ENCODE measurements at regions not wholly inside any gene's neighbourhood (a gene's known extent, or its start where the extent isn't known, plus 50 kb on each side); places are given as distances from the start of the nearest gene placed in this dataset.

DNA sequence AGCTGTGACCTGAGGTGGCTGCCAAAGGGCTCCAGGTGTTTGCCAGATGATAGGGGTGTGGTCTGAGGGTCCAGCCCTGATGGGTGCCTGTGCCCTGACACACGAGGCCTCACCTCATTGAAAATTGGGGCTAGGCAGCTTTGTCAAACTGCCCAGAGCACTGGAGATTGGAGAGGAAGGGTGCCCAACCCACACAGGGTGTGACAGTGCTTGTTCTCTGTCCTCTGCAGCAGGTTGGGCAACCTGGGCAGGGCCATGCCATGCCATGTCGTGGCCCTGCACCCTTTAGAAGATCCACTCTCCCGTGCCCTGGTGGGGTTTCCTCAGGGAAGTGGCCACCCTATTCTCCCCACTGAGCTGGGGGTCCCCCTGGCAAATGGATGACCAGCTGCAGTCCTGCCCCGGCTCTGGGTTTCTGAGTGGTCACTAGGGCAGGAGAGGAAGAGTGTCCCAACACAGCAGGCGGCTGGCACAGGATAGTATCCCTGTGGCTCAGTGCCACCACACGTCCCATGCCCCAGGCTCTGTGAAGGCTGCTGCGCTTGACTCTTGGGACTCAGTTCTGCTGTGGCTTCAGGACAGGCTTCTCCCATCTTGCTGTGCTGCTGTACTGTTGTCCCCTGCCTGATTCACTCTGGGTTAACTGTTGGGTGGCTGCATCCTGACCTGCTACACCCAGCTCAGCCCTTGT is 100.8 kb upstream of the PITX1 start:
- ATAC-seq (no peak), DNase-seq (no peak)
- intact Hi-C loops (cut with micrococcal nuclease), result no loop called here

DNA sequence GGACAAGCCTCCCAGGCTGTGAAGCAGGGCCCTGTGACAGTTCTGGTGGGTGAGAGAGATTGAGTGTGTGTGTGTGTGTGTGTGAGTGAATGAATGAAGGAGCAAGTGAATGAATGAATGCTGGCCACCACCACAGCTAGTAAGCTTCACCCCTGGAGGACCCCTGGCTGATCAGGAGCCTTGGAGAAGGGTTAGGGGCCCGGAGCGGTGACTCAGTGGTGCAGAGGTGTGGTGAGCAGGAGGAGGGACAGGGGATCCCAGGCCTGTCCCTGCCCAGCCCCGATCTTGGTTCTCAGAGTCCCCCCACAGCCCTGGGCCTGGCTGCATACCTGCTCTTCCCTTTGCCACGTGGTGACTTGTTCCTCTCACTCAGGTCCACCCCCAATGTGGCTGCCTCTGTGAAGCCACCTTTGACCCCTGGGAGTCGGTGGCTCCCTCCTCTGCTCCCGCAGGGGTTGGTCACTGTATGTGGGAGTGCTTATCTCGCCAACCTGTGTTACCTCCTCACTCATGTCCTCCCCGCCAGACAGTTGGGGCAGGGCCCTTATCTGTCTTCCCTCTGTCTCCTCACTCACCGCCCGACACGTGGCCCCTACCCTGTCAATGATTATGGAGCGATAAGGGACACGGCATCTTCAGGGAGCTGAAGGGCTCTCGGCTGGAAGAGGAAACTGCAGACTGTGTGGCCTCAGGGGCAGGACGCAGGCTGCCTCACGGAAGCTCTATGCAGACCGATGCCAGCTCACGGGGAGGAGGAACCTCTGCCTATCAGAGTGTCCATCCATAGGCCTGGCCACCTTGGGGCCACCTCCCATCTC is 99.9 kb upstream of the PITX1 start:
- ATAC-seq, result no peak
- intact Hi-C loops (cut with micrococcal nuclease), result no loop called here
- no peak for DNase-seq

DNA sequence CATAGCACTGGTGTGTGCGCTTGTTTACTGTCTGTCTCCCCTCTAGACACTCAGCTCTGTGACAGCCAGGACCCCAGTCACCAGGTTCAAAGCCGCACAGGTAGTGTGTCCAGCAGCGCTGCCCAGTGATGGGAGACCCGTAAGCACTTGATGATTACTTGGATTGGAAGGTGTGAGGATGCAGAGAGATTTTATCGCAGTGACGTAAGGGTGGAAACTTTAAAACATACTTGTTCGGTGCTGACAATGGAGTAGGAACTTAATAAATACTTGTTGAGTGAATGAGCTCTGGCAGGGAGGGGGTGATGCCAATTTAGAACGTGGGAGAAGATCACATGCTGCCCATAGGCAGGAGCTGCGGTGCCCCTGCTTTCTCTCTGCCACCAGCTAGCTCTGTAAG is 99.2 kb upstream of the PITX1 start:
- DNase-seq, result no peak
- ATAC-seq, result no peak
- intact Hi-C loops (cut with micrococcal nuclease), result no loop called here

DNA sequence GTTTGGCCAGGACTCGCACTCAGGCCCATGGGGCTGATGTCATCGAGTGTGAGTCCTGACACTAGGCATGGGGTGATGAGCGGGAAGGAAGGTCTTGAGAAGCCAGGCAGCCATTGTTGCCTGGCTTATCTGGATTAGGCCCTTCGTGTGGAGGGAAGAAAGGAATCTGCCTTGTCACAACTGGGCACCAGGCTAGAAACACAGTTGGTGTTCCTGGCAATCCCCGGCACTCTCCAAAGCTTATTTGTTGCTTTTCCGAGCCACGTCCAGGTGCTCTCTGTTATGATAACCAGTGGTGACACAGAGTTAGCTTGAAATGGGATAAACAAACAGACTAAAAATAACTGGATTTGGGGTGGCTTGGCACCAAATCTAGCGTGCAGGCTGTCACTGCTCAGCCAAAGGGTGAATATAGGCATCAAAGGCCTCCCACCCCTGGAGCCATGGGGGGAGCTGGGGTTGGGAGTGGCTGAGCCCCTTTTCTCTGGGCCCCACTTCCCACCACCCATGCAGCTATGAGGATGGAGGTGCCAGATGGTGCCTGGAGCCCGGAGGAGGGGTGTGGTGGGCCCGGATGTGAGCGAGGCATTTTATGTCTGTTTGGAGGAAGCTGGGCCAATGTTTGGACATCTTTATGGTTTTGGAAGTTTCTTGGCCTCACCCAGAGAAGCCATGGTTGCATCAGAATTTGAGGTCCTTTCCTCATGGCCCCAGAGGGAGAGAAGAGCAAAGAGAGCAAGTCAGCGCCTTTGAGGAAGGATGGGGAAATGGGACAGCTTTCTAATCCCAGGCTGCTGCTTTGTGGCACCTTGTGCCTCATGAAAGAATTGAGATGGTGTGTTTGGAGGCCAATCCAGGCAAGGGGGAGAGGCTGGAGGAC is 98.0 kb upstream of the PITX1 start:
- DNase-seq (no peak), ATAC-seq (no peak)
- intact Hi-C loops (cut with micrococcal nuclease), result no loop called here

DNA sequence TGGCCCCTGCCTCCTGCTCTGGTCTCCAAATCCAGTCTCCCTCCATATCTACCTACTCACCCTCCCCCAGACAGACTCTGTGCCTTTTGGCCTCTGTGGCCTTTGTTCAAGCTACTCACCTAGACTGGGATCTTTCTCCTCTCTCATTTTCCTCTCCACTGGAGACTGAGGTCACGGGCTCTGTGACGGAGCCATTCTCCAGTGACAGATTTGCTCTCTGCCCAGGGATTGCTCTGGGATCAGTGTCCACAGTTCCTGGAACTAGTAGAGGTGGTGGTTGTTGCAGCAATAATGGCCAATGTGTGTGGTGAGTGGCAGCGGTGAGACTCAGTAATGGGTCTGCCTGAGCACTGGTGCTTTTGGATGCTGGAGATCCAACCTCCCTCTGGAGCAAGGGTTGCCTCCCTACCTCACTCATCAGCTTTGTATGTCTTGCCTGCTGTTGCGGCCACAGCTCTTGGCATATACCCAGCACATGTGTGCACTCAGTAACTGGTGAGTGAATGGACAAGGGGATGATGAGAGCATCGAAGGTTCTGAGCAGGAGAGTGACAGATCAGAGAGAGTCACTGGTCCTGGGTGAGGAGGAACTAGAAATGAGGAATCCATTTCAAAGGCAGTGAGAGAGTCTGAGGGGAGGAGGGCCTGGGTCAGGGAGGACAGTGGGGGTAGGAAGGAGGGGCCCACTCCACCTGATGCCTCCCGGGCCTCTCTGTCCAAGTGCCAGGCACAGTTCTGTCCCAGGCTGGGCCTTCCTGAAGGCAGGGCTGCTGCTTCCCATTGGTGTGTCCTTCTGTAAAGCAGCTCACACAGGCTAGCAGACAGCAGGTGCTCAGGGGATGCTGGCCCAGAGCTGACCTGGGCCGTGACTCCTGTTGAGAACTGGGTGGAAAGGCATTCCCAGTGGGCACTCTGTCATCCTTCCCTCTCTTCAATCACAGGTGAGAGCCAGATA is 96.5 kb upstream of the PITX1 start:
- DNase-seq (no peak), ATAC-seq (no peak)
- intact Hi-C loops (cut with micrococcal nuclease), result no loop called here

DNA sequence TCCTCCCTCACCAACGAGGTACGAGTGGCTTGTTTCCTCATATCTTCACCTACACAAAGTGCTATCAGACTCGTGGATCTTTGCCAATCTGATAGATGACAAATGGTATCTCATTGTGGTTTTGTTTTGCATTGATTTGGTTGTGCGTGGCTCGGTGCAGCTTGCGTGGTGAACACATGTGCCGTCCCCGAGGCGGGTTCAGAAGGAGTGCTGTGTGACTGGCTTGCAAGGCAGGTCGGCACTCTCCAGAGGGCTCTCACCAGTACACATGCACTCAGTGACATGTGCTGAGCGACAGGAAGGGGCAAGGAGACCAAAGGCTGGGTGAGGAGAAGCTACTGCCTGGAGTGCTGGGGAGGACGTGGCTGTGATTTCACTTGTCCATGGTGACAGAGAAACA is 95.3 kb upstream of the PITX1 start:
- ATAC-seq (no peak), DNase-seq (no peak)
- intact Hi-C loops (cut with micrococcal nuclease), result no loop called here

DNA sequence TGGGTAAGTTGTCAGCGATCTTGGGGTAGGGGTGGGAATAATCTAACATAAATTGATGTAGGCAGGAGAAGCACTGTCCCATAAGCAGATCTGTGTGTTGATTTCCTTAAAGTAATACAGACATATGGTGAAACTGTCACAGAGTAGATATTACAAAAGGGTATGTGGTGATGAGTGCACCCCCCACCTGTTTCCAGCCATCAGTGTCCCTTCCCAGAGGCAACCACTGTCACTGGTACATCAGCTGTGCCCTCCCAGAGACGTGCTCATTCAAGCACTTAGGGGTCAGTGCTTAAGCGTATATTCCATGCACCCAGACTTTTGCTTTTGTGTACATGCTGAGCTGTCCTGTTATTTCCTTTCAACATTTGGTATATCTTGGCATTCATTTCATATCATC is 94.3 kb upstream of the PITX1 start:
- DNase-seq, result no peak
- ATAC-seq, result no peak
- intact Hi-C loops (cut with micrococcal nuclease), result no loop called here

DNA sequence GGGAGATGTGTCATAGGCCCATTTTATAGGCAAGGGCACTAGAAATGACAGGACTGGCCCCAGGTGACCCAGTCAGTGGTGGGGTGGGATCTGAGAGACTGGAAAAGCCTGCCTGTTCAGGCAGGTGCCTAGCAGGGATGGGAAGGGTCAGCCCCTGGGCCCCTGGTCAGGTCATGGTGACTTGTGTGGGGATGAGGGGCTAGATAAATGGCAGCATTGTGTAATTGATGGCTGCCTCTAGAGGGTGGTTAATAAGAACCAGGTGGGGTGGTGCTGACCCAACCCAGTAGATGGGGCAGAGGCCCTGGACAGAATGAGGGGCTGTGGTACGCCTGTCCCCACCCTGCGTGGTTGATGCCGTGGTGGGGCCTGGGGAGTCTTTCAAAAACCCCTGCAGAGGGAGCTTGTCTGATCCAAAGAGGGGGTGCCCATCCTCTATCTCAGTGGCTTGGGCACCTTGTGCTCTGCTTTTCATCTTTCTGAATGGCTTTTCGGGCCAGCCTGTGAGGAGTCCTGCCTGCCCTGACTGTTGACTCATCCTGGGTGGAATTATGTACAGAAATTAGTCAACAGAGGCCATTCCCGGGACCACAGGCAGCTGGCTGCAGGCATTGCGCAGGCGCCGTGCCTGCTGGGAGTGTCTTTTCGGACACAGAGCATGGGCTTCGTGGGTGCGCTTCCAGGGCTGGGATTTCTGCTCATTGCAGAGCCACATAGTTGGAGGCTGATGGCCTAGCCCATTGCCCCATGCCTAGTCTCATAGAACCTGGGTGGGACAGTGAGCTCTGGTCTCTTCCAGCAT is 93.6 kb upstream of the PITX1 start:
- ATAC-seq, result no peak
- intact Hi-C loops (cut with micrococcal nuclease), result no loop called here
- DNase-seq, result no peak

DNA sequence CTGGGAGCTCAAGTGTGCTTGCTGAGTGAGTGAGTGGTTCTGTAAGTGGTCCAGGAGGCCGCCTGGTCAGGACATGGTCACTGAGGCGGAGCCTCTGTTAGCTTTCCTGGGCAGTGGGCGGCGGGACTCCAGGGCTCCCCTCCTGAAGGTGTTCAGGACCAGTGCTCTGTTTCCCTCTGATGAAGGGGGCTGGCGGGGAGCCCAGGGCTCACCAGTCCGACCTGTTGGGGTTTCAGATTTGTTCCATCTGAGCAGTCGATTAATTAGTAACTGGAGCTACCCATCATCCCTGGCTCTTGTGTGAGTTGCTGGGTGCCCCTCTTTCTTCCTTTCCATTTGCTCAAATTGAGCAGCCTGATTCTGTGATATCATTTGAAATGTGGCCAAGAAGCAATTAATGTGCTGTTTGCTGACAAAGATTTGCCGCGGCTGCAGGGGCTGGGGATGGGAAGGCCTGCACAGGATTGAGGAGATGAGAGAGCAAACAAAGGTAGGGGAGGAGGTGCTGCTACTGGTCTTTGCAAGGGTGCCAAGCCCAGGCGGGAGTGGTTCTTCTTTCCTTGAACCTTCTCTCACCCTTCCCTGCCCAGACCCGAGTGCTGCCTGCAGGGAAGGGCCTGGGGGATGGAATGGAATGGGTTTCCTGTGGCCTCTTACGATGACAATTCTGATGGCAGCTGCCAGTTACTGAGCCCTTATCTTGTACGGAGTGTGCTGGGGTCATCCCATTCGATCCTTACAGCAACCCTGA is 92.8 kb upstream of the PITX1 start:
- ATAC-seq, result no peak
- DNase-seq, result no peak
- intact Hi-C loops (cut with micrococcal nuclease), result no loop called here

DNA sequence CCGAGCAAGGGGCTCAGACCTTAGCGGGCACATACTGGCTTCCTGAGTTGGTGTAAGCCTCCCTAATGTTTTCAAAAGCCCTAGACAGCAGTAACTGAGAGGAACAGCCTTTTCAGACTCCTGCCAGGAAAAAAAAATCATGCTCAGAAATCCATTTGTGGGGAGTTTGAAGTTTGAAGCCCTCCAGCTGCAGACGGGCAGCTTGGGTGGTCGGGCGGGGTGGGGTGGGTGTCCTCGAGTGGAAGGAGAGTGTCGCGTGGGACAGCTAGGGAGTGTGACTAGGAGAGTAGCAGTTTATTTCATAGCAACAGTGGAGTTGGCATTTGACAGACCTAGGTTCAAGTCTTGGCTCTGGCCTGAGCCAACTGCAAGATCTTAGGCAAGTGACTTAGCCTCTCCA is 90.7 kb upstream of the PITX1 start:
- DNase-seq, result no peak
- ATAC-seq, result no peak
- intact Hi-C loops (cut with micrococcal nuclease), result no loop called here

DNA sequence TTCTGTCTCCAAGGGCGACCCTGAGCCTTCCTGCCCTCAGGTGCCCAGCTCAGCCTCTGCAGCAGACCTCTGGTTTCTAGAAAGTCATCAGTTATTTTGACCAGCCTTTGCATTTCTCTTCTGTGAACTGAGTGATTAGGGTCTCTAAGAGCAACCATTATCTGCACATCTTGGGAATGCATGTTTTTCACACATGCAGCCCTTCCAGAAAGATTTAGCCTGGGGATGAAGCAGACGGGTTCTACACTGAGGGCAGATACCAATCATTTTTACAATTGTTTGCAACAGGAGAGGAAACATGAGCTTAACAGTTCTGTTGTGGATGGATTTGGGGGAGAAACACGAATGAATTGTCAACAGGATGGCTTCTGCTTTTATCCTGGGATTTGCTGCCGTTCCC is 90.1 kb upstream of the PITX1 start:
- DNase-seq (no peak), ATAC-seq (no peak)
- intact Hi-C loops (cut with micrococcal nuclease), result no loop called here

DNA sequence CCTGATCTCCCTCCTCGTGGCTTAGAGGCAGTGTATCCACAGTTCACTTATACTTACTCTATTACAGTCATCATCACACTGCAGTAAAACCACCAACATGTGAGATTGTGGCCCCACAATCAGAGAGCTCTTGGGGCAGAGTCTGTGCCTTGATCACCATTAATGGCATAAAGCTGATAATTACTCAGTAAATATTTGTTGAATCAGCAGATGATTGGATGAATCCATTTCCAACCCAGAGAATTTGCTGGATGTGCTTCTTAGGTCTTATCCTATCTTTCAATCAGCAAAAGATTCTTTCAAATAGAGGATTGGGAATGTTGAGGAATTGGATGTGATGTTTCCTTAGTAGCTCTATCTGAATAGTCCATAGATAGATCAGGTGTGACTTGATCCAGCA is 88.8 kb upstream of the PITX1 start:
- no peak for ATAC-seq
- no peak for DNase-seq
- intact Hi-C loops (cut with micrococcal nuclease), result no loop called here

DNA sequence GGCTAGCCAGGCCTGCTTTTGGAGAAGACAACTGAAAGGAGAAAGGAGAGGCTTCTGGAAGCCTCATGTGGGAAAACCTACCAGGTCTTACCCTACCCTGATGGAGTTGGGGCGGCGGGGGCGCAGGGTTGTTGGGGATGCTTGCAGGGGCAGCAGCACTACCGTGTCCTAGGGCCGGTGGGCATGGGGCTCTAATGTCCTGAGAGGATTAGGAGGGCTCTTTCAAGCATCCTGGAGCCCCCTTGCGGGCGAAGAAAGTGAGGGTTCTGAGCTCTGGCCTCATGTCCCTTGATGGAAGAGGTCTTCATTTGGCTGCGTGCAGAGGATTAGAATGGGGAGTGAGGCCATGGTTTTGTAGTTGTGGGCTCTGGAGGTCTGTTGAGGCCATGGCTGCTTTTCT is 86.9 kb upstream of the PITX1 start:
- ATAC-seq, result no peak
- DNase-seq, result no peak
- intact Hi-C loops (cut with micrococcal nuclease), result no loop called here

DNA sequence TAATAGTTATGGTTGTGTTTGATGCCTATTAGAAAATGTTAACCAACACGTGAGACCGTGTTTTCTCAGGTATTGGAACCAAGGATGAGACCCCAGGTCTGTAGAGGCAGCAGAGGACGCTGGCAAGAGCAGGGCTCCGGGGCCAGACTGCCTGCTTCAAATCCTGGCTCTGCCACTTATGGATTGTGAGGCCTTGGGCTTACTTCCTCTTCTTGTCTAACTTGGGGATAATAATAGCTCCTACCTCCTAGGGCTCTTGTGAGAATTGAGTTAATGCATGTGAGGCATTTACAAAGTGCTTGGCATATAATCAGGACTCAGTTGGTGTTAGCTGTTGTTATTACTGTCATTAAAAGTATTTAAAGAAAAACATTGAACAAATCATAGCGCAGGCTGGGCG is 85.5 kb upstream of the PITX1 start:
- ATAC-seq (peak; percentile 67), DNase-seq (no peak)

DNA sequence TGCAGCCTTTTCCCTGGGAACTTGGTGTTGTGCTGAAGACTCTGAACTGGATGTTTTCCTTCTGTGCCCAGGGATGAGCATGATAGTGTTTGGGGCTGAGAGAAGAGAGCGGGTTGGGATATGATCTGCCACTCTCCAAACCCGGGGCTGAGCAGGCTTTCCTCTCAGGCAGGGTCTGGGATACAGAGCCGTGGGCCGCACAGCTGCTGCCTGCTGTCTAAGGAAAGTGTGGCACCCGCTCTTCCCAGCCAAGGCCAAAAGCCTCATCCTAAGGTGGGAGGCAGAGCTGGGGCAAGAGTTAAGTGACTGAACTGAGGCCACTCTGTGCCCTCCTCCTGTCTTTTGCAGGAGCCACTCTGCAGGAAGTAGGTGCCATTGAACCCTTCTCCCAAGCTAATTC is 83.6 kb upstream of the PITX1 start:
- no peak for DNase-seq
- ATAC-seq, result no peak
- intact Hi-C loops (cut with micrococcal nuclease), result no loop called here

More for the DNA sequence above, 85.5 kb upstream of the PITX1 start:
- intact Hi-C loops (cut with micrococcal nuclease), result no loop called here

DNA sequence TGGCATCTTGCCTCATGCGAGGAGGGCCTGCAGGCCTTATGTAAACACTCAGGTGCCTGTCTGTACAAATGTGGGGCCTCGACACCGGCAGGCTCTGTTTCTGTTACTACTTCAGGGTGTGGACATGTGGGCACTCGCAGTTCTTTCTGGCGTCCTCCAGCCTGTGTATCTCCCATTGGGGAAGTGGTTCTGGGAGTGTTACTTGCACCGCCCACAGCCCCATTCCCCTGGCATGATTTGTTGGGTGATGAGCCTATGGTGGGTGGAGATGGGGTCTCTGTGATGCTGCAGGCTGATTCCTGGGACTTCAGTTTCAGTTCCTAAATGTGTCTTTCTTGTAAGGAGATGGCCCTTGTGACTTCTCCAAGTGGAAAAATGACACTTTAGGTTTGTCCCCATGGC is 82.1 kb upstream of the PITX1 start:
- peak; percentile 51 for DNase-seq
- ATAC-seq, result peak; percentile 71

DNA sequence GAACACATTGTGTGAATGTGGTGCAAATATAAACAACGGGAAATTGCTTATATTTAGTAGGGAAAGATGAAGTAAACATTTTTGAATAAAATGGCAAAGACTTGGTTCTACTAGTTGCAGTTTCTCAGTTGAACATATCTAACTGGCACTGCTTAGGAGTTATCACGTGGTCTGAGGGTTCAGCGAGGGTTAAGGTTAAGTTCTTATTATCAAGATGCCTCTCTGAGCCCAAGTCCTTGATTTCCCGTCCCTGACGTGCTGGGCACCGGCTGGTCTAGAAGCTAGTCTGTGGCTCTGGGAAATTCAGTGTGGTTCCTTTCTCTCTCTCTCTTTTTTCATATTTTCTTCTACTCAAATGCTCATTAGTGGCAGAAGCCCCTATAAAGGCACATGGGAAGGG is 81.6 kb upstream of the PITX1 start:
- intact Hi-C loops (cut with micrococcal nuclease), result no loop called here
- no peak for DNase-seq
- ATAC-seq, result no peak

More for the DNA sequence above, 82.1 kb upstream of the PITX1 start:
- intact Hi-C loops (cut with micrococcal nuclease), result no loop called here

DNA sequence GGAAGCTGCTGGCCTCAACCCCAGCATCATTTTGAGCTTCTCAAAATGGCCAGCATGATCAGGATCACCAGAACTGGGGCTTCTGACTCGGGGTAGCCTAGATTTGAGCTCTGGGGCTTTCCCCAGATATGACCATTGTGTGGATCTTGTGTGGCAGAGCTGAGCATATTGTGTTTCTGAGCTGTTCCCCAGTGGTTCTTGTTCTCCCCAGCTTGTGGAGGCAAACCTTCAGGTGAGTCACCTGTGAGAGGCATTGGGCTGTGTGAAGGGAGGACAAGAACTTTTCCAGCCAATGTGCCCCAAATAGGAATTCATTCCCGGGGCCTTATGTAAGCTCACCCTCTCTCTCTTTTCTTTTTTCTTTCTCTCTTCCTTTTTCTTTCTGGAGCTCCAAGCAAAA is 80.7 kb upstream of the PITX1 start:
- ATAC-seq (no peak), DNase-seq (no peak)
- intact Hi-C loops (cut with micrococcal nuclease), result no loop called here

All from left ventricle myocardium superior (tissue), 1 donor.